Astrocyte (in vitro differentiated cells and primary cell): ENCODE measurements at regions not wholly inside any gene's neighbourhood (a gene's known extent, or its start where the extent isn't known, plus 50 kb on each side); places are given as distances from the start of the nearest gene placed in this dataset.

Experiments used
- EZH2 ChIP-seq: IDR thresholded peaks from 2 replicates; pipeline ENCODE4 v1.6.1; 2012; ENCODE audit warnings: mild to moderate bottlenecking, low read length, inconsistent platforms; ENCODE audit not compliant: insufficient read depth
- TF ChIP-seq, protein P1 (sequence below): IDR thresholded peaks from 2 replicates; pipeline ENCODE4 v1.5.1; 2011; ENCODE audit warnings: low read depth, mild to moderate bottlenecking, inconsistent platforms, low read length, moderate library complexity; ENCODE audit not compliant: insufficient read depth

DNA sequence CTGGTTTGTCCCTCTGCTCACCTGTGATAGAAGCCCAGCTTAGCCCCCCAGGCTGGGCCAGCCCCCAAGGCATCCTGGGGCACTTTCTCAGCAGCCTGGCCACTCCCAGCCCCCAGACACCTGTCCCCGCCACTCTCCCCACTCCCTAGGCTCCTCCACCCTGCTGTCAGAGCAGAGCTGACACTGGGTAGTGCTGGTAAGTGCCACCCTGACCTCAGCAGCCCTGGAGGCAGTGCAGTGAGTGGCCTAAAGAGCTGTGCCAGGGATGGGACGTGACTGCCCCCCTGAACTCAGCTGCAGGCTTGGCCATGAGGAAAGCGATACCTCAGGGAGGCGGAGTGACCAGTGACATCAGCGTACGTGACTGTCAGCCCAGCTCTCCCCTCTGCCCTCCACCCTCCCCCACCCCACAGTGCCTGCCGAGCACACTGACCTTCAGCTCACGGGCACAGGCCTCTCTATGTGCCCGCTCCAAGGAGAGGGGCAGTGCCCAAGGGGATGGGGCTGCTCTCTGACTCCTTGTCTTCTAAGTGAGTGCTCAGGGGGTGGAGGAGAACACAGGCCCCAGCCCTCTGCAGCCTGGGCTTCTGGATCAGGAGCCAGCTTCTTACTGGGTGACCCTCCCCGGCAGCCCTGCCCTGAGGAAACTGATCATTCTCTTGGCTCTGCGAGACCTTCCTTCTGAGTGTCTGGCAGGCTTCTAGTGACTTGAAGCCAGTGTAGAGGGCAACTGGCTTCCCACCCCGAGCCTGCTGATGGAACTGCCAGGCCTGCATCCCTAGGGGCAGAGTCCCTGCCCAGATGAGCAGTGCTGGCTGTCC, 172.7 kb downstream of the MRPL14 start:
- TF ChIP-seq, protein P1, sequence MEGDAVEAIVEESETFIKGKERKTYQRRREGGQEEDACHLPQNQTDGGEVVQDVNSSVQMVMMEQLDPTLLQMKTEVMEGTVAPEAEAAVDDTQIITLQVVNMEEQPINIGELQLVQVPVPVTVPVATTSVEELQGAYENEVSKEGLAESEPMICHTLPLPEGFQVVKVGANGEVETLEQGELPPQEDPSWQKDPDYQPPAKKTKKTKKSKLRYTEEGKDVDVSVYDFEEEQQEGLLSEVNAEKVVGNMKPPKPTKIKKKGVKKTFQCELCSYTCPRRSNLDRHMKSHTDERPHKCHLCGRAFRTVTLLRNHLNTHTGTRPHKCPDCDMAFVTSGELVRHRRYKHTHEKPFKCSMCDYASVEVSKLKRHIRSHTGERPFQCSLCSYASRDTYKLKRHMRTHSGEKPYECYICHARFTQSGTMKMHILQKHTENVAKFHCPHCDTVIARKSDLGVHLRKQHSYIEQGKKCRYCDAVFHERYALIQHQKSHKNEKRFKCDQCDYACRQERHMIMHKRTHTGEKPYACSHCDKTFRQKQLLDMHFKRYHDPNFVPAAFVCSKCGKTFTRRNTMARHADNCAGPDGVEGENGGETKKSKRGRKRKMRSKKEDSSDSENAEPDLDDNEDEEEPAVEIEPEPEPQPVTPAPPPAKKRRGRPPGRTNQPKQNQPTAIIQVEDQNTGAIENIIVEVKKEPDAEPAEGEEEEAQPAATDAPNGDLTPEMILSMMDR: no peak
- no peak for TF ChIP-seq EZH2
